BLaER1 (cell line): ENCODE measurements at regions not wholly inside any gene's neighbourhood (a gene's known extent, or its start where the extent isn't known, plus 50 kb on each side); places are given as distances from the start of the nearest gene placed in this dataset.

ENCODE experiments used
- H3K27ac ChIP-seq: shearing (Covaris generic); formaldehyde crosslinking; 2 replicates; pipeline ENCODE4 v1.8.1; 2022
- H3K27me3 ChIP-seq: shearing (Covaris generic); formaldehyde crosslinking; 2 replicates; pipeline ENCODE4 v1.8.1; 2022
- H3K36me3 ChIP-seq: shearing (Covaris generic); formaldehyde crosslinking; 2 replicates; pipeline ENCODE4 v1.8.1; 2022
- H3K4me1 ChIP-seq: shearing (Covaris generic); formaldehyde crosslinking; 2 replicates; pipeline ENCODE4 v1.8.1; 2022
- H3K4me2 ChIP-seq: shearing (Covaris generic); formaldehyde crosslinking; 2 replicates; pipeline ENCODE4 v1.8.1; 2022
- H3K4me3 ChIP-seq: shearing (Covaris generic); formaldehyde crosslinking; 2 replicates; pipeline ENCODE4 v1.8.1; 2022
- H3K9ac ChIP-seq: shearing (Covaris generic); formaldehyde crosslinking; 2 replicates; pipeline ENCODE4 v1.8.1; 2022
- H3K9me3 ChIP-seq: shearing (Covaris generic); formaldehyde crosslinking; 2 replicates; pipeline ENCODE4 v1.8.1; 2022
- H4K20me1 ChIP-seq: shearing (Covaris generic); formaldehyde crosslinking; 2 replicates; pipeline ENCODE4 v1.8.1; 2022
- Cebpa-rat ChIP-seq: shearing (Covaris generic); IDR thresholded peaks from 2 replicates; pipeline ENCODE4 v1.8.1; 2022

DNA sequence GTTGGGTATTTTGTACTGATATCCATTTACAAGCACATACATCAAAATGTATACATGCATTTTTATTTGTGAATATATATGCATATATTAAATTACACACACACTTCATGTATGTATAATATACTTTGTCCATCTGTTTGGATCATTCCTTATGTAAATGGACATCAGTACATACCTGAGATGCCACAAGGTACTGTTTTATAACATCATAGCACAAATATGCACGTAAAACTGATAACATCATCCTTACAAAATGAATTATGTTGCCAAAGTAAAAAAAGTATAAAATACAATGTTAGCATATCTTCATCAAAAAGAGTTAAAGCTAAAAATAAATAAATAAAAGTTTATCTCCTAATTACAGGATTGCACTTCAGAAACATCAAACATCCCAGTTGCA lies 634.8 kb upstream of the UBE2E2 start:
- TF ChIP-seq Cebpa-rat = no peak
- Histone ChIP-seq H3K27me3 (no peaks in the 10 kb centered on the region), H3K9ac (no peak overlapping the region), H3K9me3 (no peaks in the 10 kb centered on the region), H3K4me1 (no peaks in the 10 kb centered on the region), H3K4me3 (no peak overlapping the region), H4K20me1 (no peaks in the 10 kb centered on the region), H3K27ac (no peak overlapping the region), H3K36me3 (no peaks in the 10 kb centered on the region), H3K4me2 (no peak overlapping the region)

DNA sequence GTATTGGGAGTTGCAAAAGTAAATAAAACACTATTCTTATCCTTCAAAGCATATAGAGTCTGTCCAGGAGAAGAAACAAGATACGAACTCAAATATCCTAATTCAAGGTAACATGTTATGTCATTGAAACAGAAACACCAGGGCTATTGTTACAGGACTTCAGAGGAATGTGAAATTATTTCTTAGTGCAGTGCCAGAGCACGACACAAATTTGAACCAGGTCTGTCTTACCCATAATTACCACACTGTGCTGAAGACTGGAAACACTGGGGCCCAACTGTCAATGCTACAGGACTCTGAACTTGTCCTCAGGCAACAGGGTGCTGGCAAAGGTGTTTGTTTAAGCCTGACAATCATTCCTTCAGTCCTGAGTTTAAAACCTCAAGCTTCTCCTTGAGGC lies 633.6 kb upstream of the UBE2E2 start:
- no peak for TF ChIP-seq Cebpa-rat
- no peak overlapping the region for H3K4me2 ChIP-seq

DNA sequence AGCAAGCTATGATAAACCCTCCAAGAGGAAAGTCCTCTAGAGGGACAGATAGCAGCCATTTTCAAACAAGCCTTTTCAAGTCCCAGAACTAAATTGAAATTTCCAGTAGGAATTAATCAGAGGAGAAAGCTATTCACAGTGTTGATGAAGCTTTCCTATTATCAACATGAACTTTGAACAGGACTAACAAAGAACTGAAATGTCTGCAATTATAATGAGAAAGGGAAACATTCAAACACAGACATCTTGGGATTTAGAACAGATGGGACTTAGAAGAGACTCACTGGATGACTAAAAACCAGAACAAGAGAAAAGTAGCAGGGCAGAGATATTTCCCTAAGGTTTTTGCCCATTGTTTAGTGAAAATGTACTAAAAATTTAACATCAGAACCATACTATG lies 622.1 kb upstream of the UBE2E2 start:
- Histone ChIP-seq H3K9ac (no peak overlapping the region), H3K27ac (no peak overlapping the region), H3K36me3 (no peaks in the 10 kb centered on the region), H3K4me2 (no peak overlapping the region), H3K4me1 (no peaks in the 10 kb centered on the region), H3K4me3 (no peak overlapping the region), H3K9me3 (no peaks in the 10 kb centered on the region), H3K27me3 (no peaks in the 10 kb centered on the region), H4K20me1 (no peaks in the 10 kb centered on the region)
- TF ChIP-seq Cebpa-rat = no peak

More for the DNA sequence above, 633.6 kb upstream of the UBE2E2 start:
- Histone ChIP-seq H3K27me3 (no peaks in the 10 kb centered on the region), H3K9me3 (no peaks in the 10 kb centered on the region), H3K9ac (no peak overlapping the region), H3K4me3 (no peak overlapping the region), H3K27ac (no peak overlapping the region), H3K36me3 (no peaks in the 10 kb centered on the region), H4K20me1 (no peaks in the 10 kb centered on the region), H3K4me1 (no peaks in the 10 kb centered on the region)

DNA sequence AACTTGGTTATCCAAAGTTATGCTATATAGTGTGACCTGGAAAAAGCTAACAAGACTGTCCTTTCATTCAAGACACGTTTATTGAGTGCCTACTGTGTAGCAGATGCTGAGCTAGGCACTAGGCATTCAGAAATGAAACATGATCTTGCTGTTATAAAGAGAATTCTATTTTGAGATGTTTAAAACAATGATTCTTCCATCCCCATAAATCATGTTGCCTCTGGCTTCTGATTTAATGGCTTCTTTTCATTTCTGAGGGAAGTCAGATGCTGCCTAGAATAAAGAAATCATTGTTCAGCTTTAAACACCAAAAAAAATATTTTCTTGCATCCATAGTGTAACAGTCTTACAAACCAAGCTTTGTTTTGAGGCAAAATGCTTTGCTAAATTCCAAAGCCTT lies 620.9 kb upstream of the UBE2E2 start:
- H3K9ac ChIP-seq = no peak overlapping the region
- no peaks in the 10 kb centered on the region for H3K36me3 ChIP-seq
- H3K4me2 ChIP-seq = no peak overlapping the region
- H3K4me1 ChIP-seq = no peaks in the 10 kb centered on the region
- H3K27me3 ChIP-seq = no peaks in the 10 kb centered on the region
- no peaks in the 10 kb centered on the region for H3K9me3 ChIP-seq
- no peak overlapping the region for H3K27ac ChIP-seq
- no peaks in the 10 kb centered on the region for H4K20me1 ChIP-seq
- no peak for TF ChIP-seq Cebpa-rat
- H3K4me3 ChIP-seq = no peak overlapping the region

DNA sequence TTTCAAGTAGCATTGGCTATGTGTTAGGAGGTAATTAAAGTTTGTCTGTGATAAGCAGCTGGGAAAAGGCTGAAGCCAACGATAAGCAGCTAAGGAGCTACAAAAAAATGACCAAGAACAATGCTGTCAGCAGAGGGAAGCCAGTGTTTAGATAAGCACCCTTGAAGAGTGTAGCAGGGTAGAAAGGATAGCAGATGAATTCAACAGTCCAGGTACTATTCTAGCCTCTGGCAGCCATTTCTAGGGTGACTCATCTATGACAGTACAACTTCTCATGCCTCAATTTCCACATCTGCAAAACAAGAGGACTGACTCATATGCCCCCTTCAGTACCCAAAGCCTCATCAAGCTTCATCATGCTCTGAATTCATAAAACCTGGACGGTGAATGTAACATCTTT lies 617.6 kb upstream of the UBE2E2 start:
- Histone ChIP-seq H4K20me1 (no peaks in the 10 kb centered on the region), H3K27me3 (no peaks in the 10 kb centered on the region), H3K27ac (no peak overlapping the region), H3K9ac (no peak overlapping the region), H3K9me3 (no peaks in the 10 kb centered on the region), H3K4me2 (no peak overlapping the region), H3K4me1 (no peaks in the 10 kb centered on the region), H3K4me3 (no peak overlapping the region), H3K36me3 (no peaks in the 10 kb centered on the region)
- TF ChIP-seq Cebpa-rat = no peak

DNA sequence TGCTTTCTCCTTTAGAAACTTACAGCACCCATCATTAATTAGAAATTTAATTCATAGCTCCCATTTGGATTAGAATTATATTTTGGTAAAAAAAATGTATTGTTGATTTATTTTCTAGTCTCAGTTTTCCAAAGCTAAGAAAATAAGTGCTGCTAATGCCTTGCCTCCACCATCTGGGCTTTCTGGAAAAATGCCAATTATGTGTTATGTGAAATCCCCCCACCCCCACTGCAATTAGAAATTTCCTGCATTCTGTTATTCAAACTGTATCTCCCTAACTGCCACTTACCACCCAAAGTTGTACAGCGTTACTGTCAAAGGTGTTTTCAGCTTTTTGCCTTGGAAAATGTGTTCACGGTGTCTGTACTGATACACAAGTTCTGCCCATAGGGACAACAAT lies 617.2 kb upstream of the UBE2E2 start:
- no peak overlapping the region for H3K4me2 ChIP-seq
- no peaks in the 10 kb centered on the region for H3K9me3 ChIP-seq
- H3K9ac ChIP-seq = no peak overlapping the region
- H3K36me3 ChIP-seq = no peaks in the 10 kb centered on the region
- no peak overlapping the region for H3K27ac ChIP-seq
- no peak overlapping the region for H3K4me3 ChIP-seq
- H3K27me3 ChIP-seq = no peaks in the 10 kb centered on the region
- H3K4me1 ChIP-seq = no peaks in the 10 kb centered on the region
- no peak for TF ChIP-seq Cebpa-rat
- no peaks in the 10 kb centered on the region for H4K20me1 ChIP-seq

DNA sequence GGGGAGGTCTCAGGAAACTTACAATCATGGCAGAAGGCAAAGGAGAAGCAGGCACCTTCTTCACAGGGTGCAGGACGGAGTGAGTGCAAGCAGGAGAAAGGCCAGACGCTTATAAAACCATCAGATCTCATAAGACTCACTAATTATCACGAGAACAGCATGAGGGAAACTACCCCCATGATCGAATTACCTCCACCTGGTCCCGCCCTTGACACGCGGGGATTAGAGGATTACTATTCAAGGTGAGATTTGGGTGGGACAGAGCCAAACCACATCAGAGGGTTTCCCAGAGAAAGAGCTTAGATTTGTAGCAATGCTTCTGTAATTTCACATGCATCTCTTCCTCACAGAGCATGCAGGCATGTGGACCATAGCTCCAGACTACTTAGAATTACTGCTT lies 615.7 kb upstream of the UBE2E2 start:
- H3K4me1 ChIP-seq = no peaks in the 10 kb centered on the region
- H3K9ac ChIP-seq = no peak overlapping the region
- no peak for TF ChIP-seq Cebpa-rat
- H3K27me3 ChIP-seq = no peaks in the 10 kb centered on the region
- H3K27ac ChIP-seq = no peak overlapping the region
- no peaks in the 10 kb centered on the region for H3K9me3 ChIP-seq
- H3K36me3 ChIP-seq = no peaks in the 10 kb centered on the region
- no peaks in the 10 kb centered on the region for H4K20me1 ChIP-seq
- no peak overlapping the region for H3K4me3 ChIP-seq
- H3K4me2 ChIP-seq = no peak overlapping the region

DNA sequence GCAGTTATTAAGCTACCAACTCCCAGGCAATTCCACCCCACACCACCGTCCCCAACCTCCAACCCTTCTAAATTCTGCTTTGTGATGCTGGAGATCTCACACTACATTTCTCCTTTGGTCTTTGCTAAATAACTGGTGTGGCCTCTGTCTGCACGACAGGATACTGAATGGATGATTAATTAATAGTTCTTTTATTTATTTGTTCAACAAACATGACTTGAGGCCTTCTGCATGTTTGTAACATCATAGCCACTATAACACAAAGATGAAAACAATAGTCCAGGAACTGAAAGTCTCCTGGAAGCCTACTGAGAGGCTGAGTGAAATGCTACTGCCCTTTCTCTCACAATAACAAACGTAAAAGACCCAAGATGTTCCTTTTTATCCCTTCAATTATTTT lies 609.5 kb upstream of the UBE2E2 start:
- no peaks in the 10 kb centered on the region for H3K4me1 ChIP-seq
- H3K36me3 ChIP-seq = no peaks in the 10 kb centered on the region
- no peak overlapping the region for H3K27ac ChIP-seq
- no peak overlapping the region for H3K4me2 ChIP-seq
- TF ChIP-seq Cebpa-rat = no peak
- no peaks in the 10 kb centered on the region for H3K27me3 ChIP-seq
- H3K9ac ChIP-seq = no peak overlapping the region
- H4K20me1 ChIP-seq = no peaks in the 10 kb centered on the region
- no peak overlapping the region for H3K4me3 ChIP-seq
- H3K9me3 ChIP-seq = peaks cover 11% of the 10 kb centered on the region

DNA sequence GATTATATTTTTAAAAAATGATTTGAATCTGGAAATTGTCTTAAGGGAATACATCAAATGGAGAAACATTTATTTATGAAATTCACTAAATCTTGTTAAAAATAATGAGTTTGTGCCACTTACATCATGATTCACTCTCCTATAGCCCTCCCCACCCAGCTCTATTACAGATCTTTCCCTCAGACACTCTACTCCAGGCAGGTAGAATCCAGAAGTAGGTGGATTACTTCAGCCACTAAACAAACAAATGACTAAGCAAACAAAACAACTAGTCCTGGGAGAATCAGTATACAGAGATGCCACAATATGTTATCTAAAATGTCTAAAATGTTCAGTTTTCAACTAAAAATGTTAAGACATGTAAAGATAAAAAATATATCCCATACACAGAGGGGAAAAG lies 608.1 kb upstream of the UBE2E2 start:
- no peaks in the 10 kb centered on the region for H3K4me1 ChIP-seq
- no peaks in the 10 kb centered on the region for H3K36me3 ChIP-seq
- H3K9ac ChIP-seq = no peak overlapping the region
- no peak for TF ChIP-seq Cebpa-rat
- no peak overlapping the region for H3K4me3 ChIP-seq
- no peaks in the 10 kb centered on the region for H4K20me1 ChIP-seq
- no peak overlapping the region for H3K27ac ChIP-seq
- no peak overlapping the region for H3K4me2 ChIP-seq
- H3K9me3 ChIP-seq = peaks cover 11% of the 10 kb centered on the region
- H3K27me3 ChIP-seq = no peaks in the 10 kb centered on the region

DNA sequence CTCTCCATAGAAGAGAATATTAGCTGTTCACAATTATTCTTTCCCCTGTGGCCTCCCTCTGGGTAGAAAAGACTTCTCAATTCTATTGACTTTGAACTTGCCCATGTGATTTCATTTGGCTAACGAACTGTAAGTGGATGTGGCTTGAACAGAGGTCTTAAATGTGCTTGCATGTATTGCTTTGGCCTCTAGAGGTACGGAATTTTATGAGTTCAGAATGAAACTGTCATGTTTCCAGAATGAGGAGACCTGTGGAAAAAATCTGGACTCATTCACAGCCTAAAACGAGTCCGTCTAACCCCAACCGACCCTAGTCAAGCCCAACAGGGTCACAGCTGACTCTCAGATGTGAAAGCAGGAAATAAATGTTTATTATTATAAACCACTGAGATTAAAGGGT lies 596.7 kb upstream of the UBE2E2 start:
- Histone ChIP-seq H4K20me1 (no peaks in the 10 kb centered on the region), H3K9me3 (no peaks in the 10 kb centered on the region), H3K4me3 (no peak overlapping the region), H3K4me1 (no peaks in the 10 kb centered on the region), H3K27me3 (no peaks in the 10 kb centered on the region), H3K36me3 (no peaks in the 10 kb centered on the region), H3K9ac (no peak overlapping the region), H3K27ac (no peak overlapping the region), H3K4me2 (no peak overlapping the region)
- no peak for TF ChIP-seq Cebpa-rat

DNA sequence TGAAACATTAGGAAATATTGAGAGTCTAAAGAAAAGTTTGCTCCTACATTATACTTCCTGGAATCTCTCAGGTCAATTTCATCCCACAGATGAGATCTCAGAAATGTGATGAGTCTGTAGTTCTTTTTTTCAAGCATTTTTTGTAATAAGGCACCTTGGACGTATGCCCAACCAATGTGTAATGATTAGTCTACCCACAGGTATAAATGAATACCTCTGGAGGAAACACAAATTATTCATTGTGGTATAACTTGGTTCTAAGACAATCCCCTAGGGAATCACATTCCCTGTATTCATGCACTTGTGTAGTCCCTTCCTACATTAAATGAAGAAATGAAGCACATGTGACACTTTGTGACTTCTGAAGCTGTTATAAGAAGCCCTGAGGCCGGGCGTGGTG lies 596.2 kb upstream of the UBE2E2 start:
- H3K4me2 ChIP-seq = no peak overlapping the region
- no peak overlapping the region for H3K4me3 ChIP-seq
- no peak overlapping the region for H3K9ac ChIP-seq
- H4K20me1 ChIP-seq = no peaks in the 10 kb centered on the region
- no peak overlapping the region for H3K27ac ChIP-seq
- no peaks in the 10 kb centered on the region for H3K36me3 ChIP-seq
- no peaks in the 10 kb centered on the region for H3K9me3 ChIP-seq
- no peaks in the 10 kb centered on the region for H3K27me3 ChIP-seq
- TF ChIP-seq Cebpa-rat = no peak
- no peaks in the 10 kb centered on the region for H3K4me1 ChIP-seq
